ENCODE measurements at regions not wholly inside any gene's neighbourhood (a gene's known extent, or its start where the extent isn't known, plus 50 kb on each side); places are given as distances from the start of the nearest gene placed in this dataset.

DNA sequence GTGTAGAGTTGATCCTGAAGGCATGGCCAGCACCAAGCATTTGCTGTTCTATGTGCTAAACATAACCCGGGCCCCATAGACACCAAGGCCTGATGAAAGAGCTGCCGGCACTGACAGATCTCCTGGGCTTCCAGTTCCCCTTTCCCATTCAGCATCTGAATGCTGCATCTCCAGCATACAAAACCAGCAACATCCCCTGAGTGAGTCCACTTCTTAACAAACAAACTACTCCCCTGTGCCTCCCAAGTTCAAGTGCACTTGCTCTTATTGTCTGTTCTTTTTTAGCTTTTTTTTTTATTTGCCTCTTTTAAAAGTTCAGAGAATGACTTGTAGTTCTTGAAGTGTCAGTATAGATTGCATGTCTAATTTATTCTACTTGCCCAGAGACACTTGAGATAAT is 156.0 kb downstream of the EDEM1 start:
- TF ChIP-seq, protein P1, sequence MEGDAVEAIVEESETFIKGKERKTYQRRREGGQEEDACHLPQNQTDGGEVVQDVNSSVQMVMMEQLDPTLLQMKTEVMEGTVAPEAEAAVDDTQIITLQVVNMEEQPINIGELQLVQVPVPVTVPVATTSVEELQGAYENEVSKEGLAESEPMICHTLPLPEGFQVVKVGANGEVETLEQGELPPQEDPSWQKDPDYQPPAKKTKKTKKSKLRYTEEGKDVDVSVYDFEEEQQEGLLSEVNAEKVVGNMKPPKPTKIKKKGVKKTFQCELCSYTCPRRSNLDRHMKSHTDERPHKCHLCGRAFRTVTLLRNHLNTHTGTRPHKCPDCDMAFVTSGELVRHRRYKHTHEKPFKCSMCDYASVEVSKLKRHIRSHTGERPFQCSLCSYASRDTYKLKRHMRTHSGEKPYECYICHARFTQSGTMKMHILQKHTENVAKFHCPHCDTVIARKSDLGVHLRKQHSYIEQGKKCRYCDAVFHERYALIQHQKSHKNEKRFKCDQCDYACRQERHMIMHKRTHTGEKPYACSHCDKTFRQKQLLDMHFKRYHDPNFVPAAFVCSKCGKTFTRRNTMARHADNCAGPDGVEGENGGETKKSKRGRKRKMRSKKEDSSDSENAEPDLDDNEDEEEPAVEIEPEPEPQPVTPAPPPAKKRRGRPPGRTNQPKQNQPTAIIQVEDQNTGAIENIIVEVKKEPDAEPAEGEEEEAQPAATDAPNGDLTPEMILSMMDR (conservative IDR thresholded peaks at IDR 0.05) = no peak
- Mint-ChIP-seq H3K27ac (no peak overlapping the region), H3K4me1 (peaks cover 18% of the 10 kb centered on the region), H3K36me3 (ENCODE audit: low read depth) (no peaks in the 10 kb centered on the region), H3K4me3 (no peak overlapping the region), H3K27me3 (ENCODE audit: insufficient read depth) (peaks cover 40% of the 10 kb centered on the region), H3K9me3 (no peaks in the 10 kb centered on the region)
- Histone ChIP-seq H3K4me3 (ENCODE audit: low read length) (no peak overlapping the region), H3K27ac (ENCODE audit: low read depth, low read length) (no peak overlapping the region), H3K27me3 (ENCODE audit: control insufficient read depth, insufficient read depth, low read length, poor library complexity, severe bottlenecking) (peaks cover 34% of the 10 kb centered on the region), H3K4me1 (ENCODE audit: control insufficient read depth, insufficient read depth, low read length) (peaks cover 4% of the 10 kb centered on the region), H3K9ac (ENCODE audit: extremely low read depth, low read length, poor library complexity, severe bottlenecking) (no peak overlapping the region), H3K9me3 (ENCODE audit: control insufficient read depth, low read length) (no peaks in the 10 kb centered on the region), H3K36me3 (ENCODE audit: control insufficient read depth, insufficient read depth, low read length) (no peaks in the 10 kb centered on the region)
- DNase-seq = no peak
- 73 to 95% methylated on average over 2 of the region's 2 CpGs for WGBS, 2 experiments (ENCODE audit: insufficient coverage in 1 of 2, insufficient read length in 1 of 2)

DNA sequence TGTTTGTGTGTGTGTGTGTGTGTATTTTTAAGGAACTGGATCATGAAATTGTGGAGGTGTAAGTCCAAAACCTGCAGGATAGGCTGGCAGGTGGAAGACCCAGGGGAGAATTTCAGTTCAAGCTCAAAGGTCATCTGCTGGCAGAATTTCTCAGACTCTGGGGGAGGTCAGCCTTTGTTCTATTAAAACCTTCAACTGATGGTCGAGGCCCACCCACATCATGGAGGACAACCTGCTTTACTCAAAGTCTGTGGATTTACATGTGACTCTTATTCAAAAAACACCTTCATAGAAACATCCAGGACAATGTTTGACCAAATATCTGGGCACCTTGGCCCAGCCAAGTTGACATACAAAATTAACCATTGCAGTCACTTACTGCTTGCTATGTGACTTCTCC is 157.2 kb downstream of the EDEM1 start:
- H3K4me1 Mint-ChIP-seq = peaks cover 14% of the 10 kb centered on the region
- Histone ChIP-seq H3K4me3 (ENCODE audit: low read length) (no peak overlapping the region), H3K9me3 (ENCODE audit: control insufficient read depth, low read length) (peaks cover 8% of the 10 kb centered on the region), H3K4me1 (ENCODE audit: control insufficient read depth, insufficient read depth, low read length) (no peaks in the 10 kb centered on the region), H3K36me3 (ENCODE audit: control insufficient read depth, insufficient read depth, low read length) (no peaks in the 10 kb centered on the region), H3K9ac (ENCODE audit: extremely low read depth, low read length, poor library complexity, severe bottlenecking) (no peak overlapping the region), H3K27me3 (ENCODE audit: control insufficient read depth, insufficient read depth, low read length, poor library complexity, severe bottlenecking) (peaks cover 34% of the 10 kb centered on the region), H3K27ac (ENCODE audit: low read depth, low read length) (no peak overlapping the region)
- 91 to 100% methylated on average over 1 of the region's 1 CpG for WGBS, 2 experiments (ENCODE audit: insufficient coverage in 1 of 2, insufficient read length in 1 of 2)
- H3K27me3 Mint-ChIP-seq (ENCODE audit: insufficient read depth) = peaks cover 40% of the 10 kb centered on the region
- DNase-seq = no peak
- H3K36me3 Mint-ChIP-seq (ENCODE audit: low read depth) = no peaks in the 10 kb centered on the region
- H3K4me3 Mint-ChIP-seq = no peak overlapping the region
- TF ChIP-seq, protein P1 (conservative IDR thresholded peaks at IDR 0.05) = no peak
- peaks cover 4% of the 10 kb centered on the region for H3K9me3 Mint-ChIP-seq
- no peak overlapping the region for H3K27ac Mint-ChIP-seq

DNA sequence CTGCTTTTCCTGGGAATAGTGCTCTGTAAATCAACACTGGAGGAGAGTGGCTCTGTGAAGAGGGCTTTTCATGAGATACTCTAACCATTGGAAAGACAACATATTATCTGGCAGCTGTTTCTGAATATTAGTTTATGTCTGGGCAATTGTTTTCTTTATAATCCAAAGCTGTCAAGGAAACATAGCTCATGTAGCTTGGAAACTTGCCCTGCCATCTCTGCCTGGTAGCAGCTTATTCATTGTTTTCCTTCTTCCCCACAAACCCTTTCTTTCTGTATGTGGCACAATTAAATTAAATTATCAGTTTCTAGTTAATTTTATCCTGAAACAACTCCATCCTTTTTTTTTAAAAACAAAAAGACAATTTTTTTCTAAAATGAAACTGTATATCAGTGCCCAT is 160.0 kb downstream of the EDEM1 start:
- DNase-seq = no peak
- Mint-ChIP-seq H3K4me3 (no peak overlapping the region), H3K27me3 (ENCODE audit: insufficient read depth) (peaks cover 29% of the 10 kb centered on the region), H3K4me1 (no peaks in the 10 kb centered on the region), H3K27ac (no peak overlapping the region), H3K36me3 (ENCODE audit: low read depth) (no peaks in the 10 kb centered on the region), H3K9me3 (peaks cover 5% of the 10 kb centered on the region)
- Histone ChIP-seq H3K4me1 (ENCODE audit: control insufficient read depth, insufficient read depth, low read length) (no peaks in the 10 kb centered on the region), H3K4me3 (ENCODE audit: low read length) (no peak overlapping the region), H3K27me3 (ENCODE audit: control insufficient read depth, insufficient read depth, low read length, poor library complexity, severe bottlenecking) (peaks cover 30% of the 10 kb centered on the region), H3K9ac (ENCODE audit: extremely low read depth, low read length, poor library complexity, severe bottlenecking) (no peak overlapping the region), H3K36me3 (ENCODE audit: control insufficient read depth, insufficient read depth, low read length) (no peaks in the 10 kb centered on the region), H3K9me3 (ENCODE audit: control insufficient read depth, low read length) (peaks cover 10% of the 10 kb centered on the region), H3K27ac (ENCODE audit: low read depth, low read length) (no peak overlapping the region)
- TF ChIP-seq, protein P1 (conservative IDR thresholded peaks at IDR 0.05) = no peak

All from endodermal cell (in vitro differentiated cells).